Endothelial cell of umbilical vein (primary cell): ENCODE measurements at regions not wholly inside any gene's neighbourhood (a gene's known extent, or its start where the extent isn't known, plus 50 kb on each side); places are given as distances from the start of the nearest gene placed in this dataset.

Experiments
- CTCF ChIP-seq, 2 donors: IDR thresholded peaks; 1 replicate in 1 of 2; 2 replicates in 1 of 2; pipeline ENCODE4 v1.5.1; 2011; ENCODE audit warnings: low read length in 2 of 2, mild to moderate bottlenecking in 2 of 2, moderate library complexity in 2 of 2, control low read depth in 1 of 2, inconsistent platforms in 1 of 2, low read depth in 1 of 2; ENCODE audit not compliant: insufficient read depth in 1 of 2; ENCODE audit errors: extremely low read depth in 1 of 2
- JUN ChIP-seq: IDR thresholded peaks from 2 replicates; pipeline ENCODE4 v1.6.1; 2011; ENCODE audit warnings: borderline replicate concordance, low read depth; ENCODE audit not compliant: insufficient read length, insufficient read depth
- POLR2A ChIP-seq: IDR thresholded peaks from 2 replicates; pipeline ENCODE4 v1.6.1; 2012; ENCODE audit warnings: low read depth, mild to moderate bottlenecking, control low read depth, low read length
- POLR2AphosphoS5 ChIP-seq: IDR thresholded peaks from 2 replicates; pipeline ENCODE4 v1.6.1; 2012; ENCODE audit warnings: low read depth, mild to moderate bottlenecking, control low read depth, low read length, moderate library complexity; ENCODE audit not compliant: insufficient read depth

- TF ChIP-seq CTCF (IDR thresholded peaks at IDR 0.05; ENCODE audit: extremely low read depth in 1 of 2, insufficient read depth in 1 of 2, low read depth in 1 of 2, low read length in 2 of 2): no peak
- TF ChIP-seq POLR2AphosphoS5: no peak
- TF ChIP-seq POLR2A: no peak
- TF ChIP-seq JUN: no peak
Observed at GRCh38 chr4:69362351-69362750, 82.1 kb downstream of the UGT2B28 start.
